ENCODE measurements at regions not wholly inside any gene's neighbourhood (a gene's known extent, or its start where the extent isn't known, plus 50 kb on each side); places are given as distances from the start of the nearest gene placed in this dataset.

DNA sequence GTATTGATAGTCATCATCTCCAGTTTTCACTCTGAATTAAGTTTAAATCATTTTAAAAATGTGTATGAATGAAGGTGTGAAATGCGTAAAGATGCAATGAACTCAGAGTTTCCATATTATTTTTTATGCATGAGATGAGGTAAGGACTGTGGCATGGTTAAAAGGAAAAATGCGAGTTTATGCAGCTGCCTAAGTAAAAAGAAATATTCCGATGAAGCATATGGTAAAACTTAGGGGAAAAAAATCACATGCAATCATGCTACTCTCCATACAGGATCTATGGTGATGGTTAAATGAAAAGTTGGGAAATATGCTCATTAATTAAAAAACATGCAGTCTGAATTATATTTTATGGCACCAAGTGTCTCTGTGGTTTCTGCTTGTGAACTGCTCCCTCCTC, 77.5 kb upstream of the SP8 start:
- DNase-seq = no peak
- Histone ChIP-seq H3K27me3 (ENCODE audit: insufficient read depth, low read depth, severe bottlenecking) (no peaks in the 10 kb centered on the region), H3K4me3 (ENCODE audit: low read depth, low read length) (no peak overlapping the region), H3K9me3 (ENCODE audit: severe bottlenecking) (no peaks in the 10 kb centered on the region), H3K27ac (no peak overlapping the region), H3K36me3 (no peaks in the 10 kb centered on the region)
- TF ChIP-seq, protein P1, sequence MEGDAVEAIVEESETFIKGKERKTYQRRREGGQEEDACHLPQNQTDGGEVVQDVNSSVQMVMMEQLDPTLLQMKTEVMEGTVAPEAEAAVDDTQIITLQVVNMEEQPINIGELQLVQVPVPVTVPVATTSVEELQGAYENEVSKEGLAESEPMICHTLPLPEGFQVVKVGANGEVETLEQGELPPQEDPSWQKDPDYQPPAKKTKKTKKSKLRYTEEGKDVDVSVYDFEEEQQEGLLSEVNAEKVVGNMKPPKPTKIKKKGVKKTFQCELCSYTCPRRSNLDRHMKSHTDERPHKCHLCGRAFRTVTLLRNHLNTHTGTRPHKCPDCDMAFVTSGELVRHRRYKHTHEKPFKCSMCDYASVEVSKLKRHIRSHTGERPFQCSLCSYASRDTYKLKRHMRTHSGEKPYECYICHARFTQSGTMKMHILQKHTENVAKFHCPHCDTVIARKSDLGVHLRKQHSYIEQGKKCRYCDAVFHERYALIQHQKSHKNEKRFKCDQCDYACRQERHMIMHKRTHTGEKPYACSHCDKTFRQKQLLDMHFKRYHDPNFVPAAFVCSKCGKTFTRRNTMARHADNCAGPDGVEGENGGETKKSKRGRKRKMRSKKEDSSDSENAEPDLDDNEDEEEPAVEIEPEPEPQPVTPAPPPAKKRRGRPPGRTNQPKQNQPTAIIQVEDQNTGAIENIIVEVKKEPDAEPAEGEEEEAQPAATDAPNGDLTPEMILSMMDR (IDR thresholded peaks at IDR 0.05; ENCODE audit: low read depth, low read length) = no peak

DNA sequence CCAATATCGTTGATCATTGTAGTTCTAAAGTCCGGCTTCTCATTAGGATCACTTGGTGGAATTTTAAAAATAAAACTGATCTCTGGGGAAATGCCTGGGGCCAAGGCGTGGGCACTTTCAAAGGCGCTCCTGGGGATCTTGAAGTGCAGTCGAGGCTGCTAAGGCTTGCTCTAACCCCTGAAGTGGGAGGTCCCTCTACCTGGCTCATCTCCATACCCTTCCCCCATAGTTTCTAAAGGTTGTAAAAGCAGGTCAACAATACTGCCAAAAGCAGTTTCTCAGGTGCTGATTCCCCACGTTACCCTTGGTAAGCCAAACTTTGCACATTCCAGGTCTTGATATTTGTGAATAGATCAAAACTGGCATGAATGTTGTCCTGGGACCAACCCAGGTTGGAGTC, 79.0 kb upstream of the SP8 start:
- TF ChIP-seq, protein P1 (IDR thresholded peaks at IDR 0.05; ENCODE audit: low read depth, low read length) = no peak
- Histone ChIP-seq H3K36me3 (no peaks in the 10 kb centered on the region), H3K4me3 (ENCODE audit: low read depth, low read length) (no peak overlapping the region), H3K9me3 (ENCODE audit: severe bottlenecking) (no peaks in the 10 kb centered on the region), H3K27ac (no peak overlapping the region), H3K27me3 (ENCODE audit: insufficient read depth, low read depth, severe bottlenecking) (no peaks in the 10 kb centered on the region)
- DNase-seq = no peak

DNA sequence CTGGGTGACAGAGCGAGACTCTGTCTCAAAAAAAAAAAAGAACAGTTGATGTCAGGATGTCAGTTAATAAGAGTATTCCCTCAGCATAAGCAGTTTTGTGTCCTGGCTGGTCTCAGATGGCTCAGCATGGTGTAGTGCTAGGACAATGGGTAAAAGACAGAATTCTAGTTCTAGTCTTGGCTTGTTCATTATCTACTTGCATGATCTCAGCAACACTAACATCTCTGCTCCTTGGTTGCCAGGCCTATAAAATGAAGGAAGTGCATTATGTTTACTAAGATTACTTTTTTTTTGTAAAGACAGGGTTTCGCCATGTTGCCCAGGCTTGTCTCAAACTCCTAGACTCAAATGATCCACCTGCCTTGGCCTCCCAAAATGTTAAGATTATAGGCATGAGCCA, 84.3 kb upstream of the SP8 start:
- H3K36me3 ChIP-seq = no peaks in the 10 kb centered on the region
- no peaks in the 10 kb centered on the region for H3K9me3 ChIP-seq (ENCODE audit: severe bottlenecking)
- no peak overlapping the region for H3K4me3 ChIP-seq (ENCODE audit: low read depth, low read length)
- TF ChIP-seq, protein P1 (IDR thresholded peaks at IDR 0.05; ENCODE audit: low read depth, low read length) = no peak
- H3K27ac ChIP-seq = no peak overlapping the region
- H3K27me3 ChIP-seq (ENCODE audit: insufficient read depth, low read depth, severe bottlenecking) = no peaks in the 10 kb centered on the region
- no peak for DNase-seq

DNA sequence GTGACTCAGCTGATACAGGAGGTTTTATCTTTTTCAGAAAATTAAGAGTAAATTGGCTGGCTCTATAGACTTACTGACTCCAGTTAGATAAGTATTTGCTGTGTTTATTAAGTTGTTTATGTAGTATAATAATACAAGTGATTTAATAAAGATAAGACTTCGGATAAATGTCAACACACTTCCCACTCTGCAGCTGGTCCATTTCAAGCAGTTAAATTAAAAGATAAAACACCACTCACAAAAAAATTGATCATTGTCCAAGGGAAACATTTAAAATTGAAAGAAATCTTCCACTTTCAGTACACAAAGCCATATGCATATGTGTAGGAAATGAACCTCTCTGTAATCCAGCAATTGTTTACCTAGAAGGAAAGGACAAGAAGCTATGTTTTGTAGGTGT, 106.1 kb upstream of the SP8 start:
- Histone ChIP-seq H3K27ac (no peak overlapping the region), H3K4me3 (ENCODE audit: low read depth, low read length) (no peak overlapping the region), H3K9me3 (ENCODE audit: severe bottlenecking) (peaks cover under 1% of the 10 kb centered on the region), H3K27me3 (ENCODE audit: insufficient read depth, low read depth, severe bottlenecking) (peaks cover 4% of the 10 kb centered on the region), H3K36me3 (no peaks in the 10 kb centered on the region)
- TF ChIP-seq, protein P1 (IDR thresholded peaks at IDR 0.05; ENCODE audit: low read depth, low read length) = no peak
- DNase-seq = no peak

DNA sequence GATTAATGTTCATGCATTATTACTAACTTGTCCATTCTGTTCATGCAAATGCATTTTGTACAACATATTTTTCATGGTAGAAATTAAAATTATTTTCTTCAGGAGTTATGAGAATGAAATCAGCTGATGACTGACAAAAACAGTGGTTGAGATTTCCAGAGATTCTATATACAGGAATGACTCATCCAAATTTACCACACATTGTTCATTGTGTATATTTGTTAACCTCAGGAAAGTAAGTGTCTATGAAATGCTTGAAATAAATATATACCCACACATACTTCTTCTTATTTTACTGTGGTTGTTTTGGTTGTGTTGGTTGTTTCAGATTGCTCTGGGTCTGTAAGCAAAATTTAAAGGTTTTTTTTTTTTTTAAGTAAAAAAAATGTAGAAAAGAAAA, 108.1 kb upstream of the SP8 start:
- TF ChIP-seq, protein P1 (IDR thresholded peaks at IDR 0.05; ENCODE audit: low read depth, low read length) = no peak
- H3K4me3 ChIP-seq (ENCODE audit: low read depth, low read length) = no peak overlapping the region
- H3K27ac ChIP-seq = no peak overlapping the region
- H3K36me3 ChIP-seq = no peaks in the 10 kb centered on the region
- no peaks in the 10 kb centered on the region for H3K9me3 ChIP-seq (ENCODE audit: severe bottlenecking)
- H3K27me3 ChIP-seq (ENCODE audit: insufficient read depth, low read depth, severe bottlenecking) = no peaks in the 10 kb centered on the region
- DNase-seq = no peak

DNA sequence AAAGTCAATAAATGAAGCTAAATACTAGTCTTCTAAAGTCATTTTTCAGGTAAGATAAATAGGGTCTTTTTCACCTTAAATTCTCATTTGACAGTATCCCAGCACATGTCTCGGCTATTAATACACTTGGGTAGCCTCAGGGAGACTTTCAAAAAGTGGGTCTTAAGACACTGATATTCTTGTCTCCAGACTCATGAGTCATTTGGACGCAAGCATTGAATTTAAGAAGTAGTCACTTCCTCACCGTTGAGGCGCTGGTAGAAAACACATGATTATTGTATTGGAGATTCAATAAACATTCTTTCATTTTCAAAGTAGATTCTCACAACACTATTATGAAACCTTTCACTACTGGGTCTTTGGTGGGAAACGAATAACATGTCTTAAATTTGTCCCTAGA, 108.9 kb upstream of the SP8 start:
- H3K36me3 ChIP-seq = no peaks in the 10 kb centered on the region
- H3K27ac ChIP-seq = no peak overlapping the region
- DNase-seq = no peak
- no peaks in the 10 kb centered on the region for H3K27me3 ChIP-seq (ENCODE audit: insufficient read depth, low read depth, severe bottlenecking)
- H3K4me3 ChIP-seq (ENCODE audit: low read depth, low read length) = no peak overlapping the region
- TF ChIP-seq, protein P1 (IDR thresholded peaks at IDR 0.05; ENCODE audit: low read depth, low read length) = no peak
- no peaks in the 10 kb centered on the region for H3K9me3 ChIP-seq (ENCODE audit: severe bottlenecking)

Measured in WERI-Rb-1 (cell line).